OCI-LY7 (cell line): ENCODE measurements at regions not wholly inside any gene's neighbourhood (a gene's known extent, or its start where the extent isn't known, plus 50 kb on each side); places are given as distances from the start of the nearest gene placed in this dataset.

Experiments
- BruUV-seq: library from RNA; stranded (reverse); fragments of 400-500 nt; replicated peaks from 2 replicates; lab custom pipeline; 2021; lab: Mats Ljungman, UMichigan
- CTCF ChIA-PET: fragments of 300-600 bp; sonication (Branson Sonifier 250); formaldehyde crosslinking; loops from one replicate; lab custom pipeline; 2022; ENCODE audit warnings: antibody characterized with exemption; ENCODE audit not compliant: unreplicated experiment; lab: Charles Lee
- POLR2A ChIA-PET: fragments of 300-600 bp; sonication (Branson Sonifier 250); formaldehyde crosslinking; loops from one replicate; lab custom pipeline; 2022; ENCODE audit warnings: antibody characterized with exemption; lab: Charles Lee
- DNase-seq: peaks from one replicate; pipeline ENCODE4 v3.0.0-alpha.2; 2015; ENCODE audit warnings: low spot score
- H2AFZ ChIP-seq: fragments of 200-600 bp; sonication (generic), shearing (Covaris generic); 2 replicates; pipeline ENCODE4 v1.6.1; 2014; ENCODE audit warnings: mild to moderate bottlenecking, antibody characterized with exemption, low read length, moderate library complexity
- H3K27ac ChIP-seq: fragments of 200-600 bp; sonication (generic); 2 replicates; pipeline ENCODE4 v1.5.1; 2014; ENCODE audit warnings: mixed run types, low read depth, mild to moderate bottlenecking, moderate library complexity, low read length, inconsistent platforms; ENCODE audit not compliant: poor library complexity, severe bottlenecking
- H3K36me3 ChIP-seq: fragments of 200-600 bp; sonication (generic); 2 replicates; pipeline ENCODE4 v1.6.1; 2014; ENCODE audit warnings: mild to moderate bottlenecking, antibody characterized with exemption, low read length, moderate library complexity, mixed read lengths; ENCODE audit not compliant: insufficient read depth
- H3K4me1 ChIP-seq: fragments of 200-600 bp; sonication (generic); 2 replicates; pipeline ENCODE4 v1.5.1; 2014; ENCODE audit warnings: mild to moderate bottlenecking, low read length; ENCODE audit not compliant: insufficient read depth, poor library complexity, severe bottlenecking
- H3K4me2 ChIP-seq: fragments of 200-600 bp; sonication (generic); 2 replicates; pipeline ENCODE4 v1.6.1; 2014; ENCODE audit warnings: mild to moderate bottlenecking, low read length
- H3K4me3 ChIP-seq: fragments of 200-600 bp; sonication (generic); 2 replicates; pipeline ENCODE4 v1.5.1; 2014; ENCODE audit warnings: mild to moderate bottlenecking, low read depth, low read length; ENCODE audit not compliant: poor library complexity, severe bottlenecking
- H3K79me2 ChIP-seq: fragments of 200-600 bp; sonication (generic); 2 replicates; pipeline ENCODE4 v1.6.1; 2016; ENCODE audit warnings: low read depth, mild to moderate bottlenecking, low read length, moderate library complexity, mixed read lengths; ENCODE audit not compliant: insufficient read depth
- H3K9me2 ChIP-seq: fragments of 200-600 bp; sonication (generic); 2 replicates; pipeline ENCODE4 v1.6.1; 2016; ENCODE audit warnings: mild to moderate bottlenecking, low read length, mixed read lengths; ENCODE audit not compliant: insufficient read depth
- H3K9me3 ChIP-seq: fragments of 200-600 bp; sonication (generic); 2 replicates; pipeline ENCODE4 v1.6.1; 2014; ENCODE audit warnings: mild to moderate bottlenecking, mixed run types, low read length, mixed read lengths
- H4K20me1 ChIP-seq: fragments of 200-600 bp; sonication (generic); 2 replicates; pipeline ENCODE4 v1.6.1; 2014; ENCODE audit warnings: mild to moderate bottlenecking, antibody characterized with exemption, low read length, moderate library complexity, mixed read lengths; ENCODE audit not compliant: insufficient read depth
- EZH2phosphoT487 ChIP-seq: fragments of 200-600 bp; sonication (generic); IDR thresholded peaks from 2 replicates; pipeline ENCODE4 v1.6.1; 2018; ENCODE audit warnings: low read depth, borderline replicate concordance, mild to moderate bottlenecking, mixed run types, antibody characterized with exemption, low read length, moderate library complexity, mixed read lengths
- intact Hi-C: fragments of 100-400 bp; cut with micrococcal nuclease; formaldehyde crosslinking; loops from one replicate; pipeline ENCODE4 v1.10.0; 2022; ENCODE audit not compliant: unreplicated experiment
- TF ChIP-seq, protein P1 (sequence below): fragments of 200-600 bp; sonication (generic); conservative IDR thresholded peaks from 2 replicates; pipeline ENCODE4 v1.5.1; 2014; ENCODE audit warnings: mild to moderate bottlenecking, antibody characterized with exemption, low read length, moderate library complexity, mixed read lengths

DNA sequence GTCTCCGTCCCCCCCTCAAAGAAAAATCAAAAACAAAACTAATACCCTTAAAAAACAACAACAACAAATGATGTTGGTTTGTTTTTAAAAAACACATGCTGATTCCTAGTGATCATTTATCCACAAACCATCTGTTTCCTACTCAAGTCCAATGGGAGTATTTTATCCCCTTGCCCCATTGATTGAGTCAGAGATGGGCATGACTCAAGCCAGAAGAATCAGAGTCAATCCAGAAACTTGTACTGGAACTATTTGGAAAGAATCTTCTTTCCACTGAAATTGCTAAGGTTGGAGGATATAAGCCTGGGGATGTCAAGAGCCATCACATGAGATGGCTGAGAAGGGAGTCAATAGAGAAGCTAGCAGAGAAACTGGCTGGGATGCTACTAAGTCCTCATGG lies 176.4 kb downstream of the MIS18A start:
- BruUV-seq = no TSS peak
- Histone ChIP-seq H3K79me2 (no peaks in the 10 kb centered on the region), H3K9me3 (no peaks in the 10 kb centered on the region), H3K4me2 (no peak overlapping the region), H3K9me2 (no peaks in the 10 kb centered on the region), H3K4me1 (no peaks in the 10 kb centered on the region), H4K20me1 (no peaks in the 10 kb centered on the region), H3K27ac (no peak overlapping the region), H3K36me3 (no peaks in the 10 kb centered on the region), H3K4me3 (no peak overlapping the region), H2AFZ (no peak overlapping the region)
- DNase-seq = no peak
- POLR2A ChIA-PET = no interaction called here
- intact Hi-C loops = no loop called here
- TF ChIP-seq EZH2phosphoT487 = no peak
- TF ChIP-seq, protein P1, sequence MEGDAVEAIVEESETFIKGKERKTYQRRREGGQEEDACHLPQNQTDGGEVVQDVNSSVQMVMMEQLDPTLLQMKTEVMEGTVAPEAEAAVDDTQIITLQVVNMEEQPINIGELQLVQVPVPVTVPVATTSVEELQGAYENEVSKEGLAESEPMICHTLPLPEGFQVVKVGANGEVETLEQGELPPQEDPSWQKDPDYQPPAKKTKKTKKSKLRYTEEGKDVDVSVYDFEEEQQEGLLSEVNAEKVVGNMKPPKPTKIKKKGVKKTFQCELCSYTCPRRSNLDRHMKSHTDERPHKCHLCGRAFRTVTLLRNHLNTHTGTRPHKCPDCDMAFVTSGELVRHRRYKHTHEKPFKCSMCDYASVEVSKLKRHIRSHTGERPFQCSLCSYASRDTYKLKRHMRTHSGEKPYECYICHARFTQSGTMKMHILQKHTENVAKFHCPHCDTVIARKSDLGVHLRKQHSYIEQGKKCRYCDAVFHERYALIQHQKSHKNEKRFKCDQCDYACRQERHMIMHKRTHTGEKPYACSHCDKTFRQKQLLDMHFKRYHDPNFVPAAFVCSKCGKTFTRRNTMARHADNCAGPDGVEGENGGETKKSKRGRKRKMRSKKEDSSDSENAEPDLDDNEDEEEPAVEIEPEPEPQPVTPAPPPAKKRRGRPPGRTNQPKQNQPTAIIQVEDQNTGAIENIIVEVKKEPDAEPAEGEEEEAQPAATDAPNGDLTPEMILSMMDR = no peak
- CTCF ChIA-PET = no interaction called here

DNA sequence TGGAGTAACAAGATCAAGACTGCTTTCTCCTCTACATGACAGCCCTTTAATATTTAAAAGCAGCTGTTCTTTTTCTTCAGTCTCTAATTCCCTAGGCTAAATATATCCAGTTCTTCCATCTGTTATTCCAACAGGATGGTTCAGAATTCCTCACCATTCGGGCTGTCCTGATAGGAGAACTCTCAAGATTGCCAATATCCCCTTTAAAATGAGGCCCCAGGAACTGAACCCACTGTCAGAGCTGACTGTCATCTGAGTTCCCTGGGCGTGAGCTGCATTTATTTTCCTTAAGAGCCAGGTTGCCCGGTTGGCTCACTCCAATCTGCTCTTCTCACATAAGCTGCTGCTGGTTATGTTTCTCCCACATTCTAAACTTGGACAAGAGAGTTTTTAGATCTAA lies 177.6 kb downstream of the MIS18A start:
- BruUV-seq = no TSS peak
- no peaks in the 10 kb centered on the region for H3K79me2 ChIP-seq
- no peaks in the 10 kb centered on the region for H3K36me3 ChIP-seq
- TF ChIP-seq, protein P1 = no peak
- TF ChIP-seq EZH2phosphoT487 = no peak
- intact Hi-C loops = loop anchor here (2.0 kb wide), 1 partner anchor 320 kb away; no protein-coding TSS in a partner anchor
- no peaks in the 10 kb centered on the region for H3K4me1 ChIP-seq
- no peaks in the 10 kb centered on the region for H3K9me3 ChIP-seq
- no peak overlapping the region for H3K4me2 ChIP-seq
- no peak overlapping the region for H3K4me3 ChIP-seq
- ChIA-PET POLR2A (no interaction called here), CTCF (no interaction called here)
- DNase-seq = no peak
- H4K20me1 ChIP-seq = no peaks in the 10 kb centered on the region
- no peak overlapping the region for H2AFZ ChIP-seq
- no peaks in the 10 kb centered on the region for H3K9me2 ChIP-seq
- H3K27ac ChIP-seq = no peak overlapping the region

DNA sequence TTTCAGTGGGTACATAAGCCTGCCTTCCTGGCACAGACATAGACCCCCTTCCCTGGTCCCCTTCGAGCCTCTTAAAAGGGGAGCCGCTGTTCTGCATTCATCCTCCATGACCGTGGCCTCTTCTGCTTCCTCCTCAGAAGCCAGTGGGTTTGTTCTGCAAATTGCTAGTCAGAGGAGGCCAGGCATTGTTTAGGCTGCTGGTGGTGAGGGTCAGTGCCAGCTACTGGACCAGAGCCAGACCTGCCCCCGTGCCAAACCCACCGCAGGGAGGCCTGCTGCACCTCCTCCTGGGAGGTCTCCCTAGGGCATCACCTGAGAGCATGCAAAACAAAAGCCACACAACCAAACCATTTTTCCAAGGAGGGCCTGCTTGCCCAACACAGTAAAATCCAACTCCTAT lies 178.4 kb downstream of the MIS18A start:
- no peak for TF ChIP-seq EZH2phosphoT487
- TF ChIP-seq, protein P1 = no peak
- BruUV-seq = no TSS peak
- CTCF ChIA-PET = no interaction called here
- Histone ChIP-seq H3K9me3 (no peaks in the 10 kb centered on the region), H3K4me1 (no peaks in the 10 kb centered on the region), H3K79me2 (no peaks in the 10 kb centered on the region), H3K4me3 (no peak overlapping the region), H3K9me2 (no peaks in the 10 kb centered on the region), H2AFZ (no peak overlapping the region), H3K4me2 (no peak overlapping the region), H3K27ac (no peak overlapping the region), H4K20me1 (no peaks in the 10 kb centered on the region), H3K36me3 (no peaks in the 10 kb centered on the region)
- intact Hi-C loops = loop anchor here (2.0 kb wide), 1 partner anchor 320 kb away; no protein-coding TSS in a partner anchor
- POLR2A ChIA-PET = no interaction called here
- DNase-seq = no peak
